H9 (cell line): ENCODE measurements at regions not wholly inside any gene's neighbourhood (a gene's known extent, or its start where the extent isn't known, plus 50 kb on each side); places are given as distances from the start of the nearest gene placed in this dataset.

ENCODE experiments used
- DNase-seq: peaks from one replicate; pipeline ENCODE4 v3.0.0-alpha.2; 2017
- H2AFZ ChIP-seq: one replicate; pipeline ENCODE4 v1.6.1; 2013; ENCODE audit warnings: mild to moderate bottlenecking, low read length, control low read depth, moderate library complexity
- H2AK5ac ChIP-seq: 2 replicates; pipeline ENCODE4 v1.6.1; 2013; ENCODE audit warnings: low read length, control low read depth, mixed read lengths; ENCODE audit not compliant: insufficient read length
- H2BK120ac ChIP-seq: one replicate; pipeline ENCODE4 v1.6.1; 2013; ENCODE audit warnings: low read depth, mild to moderate bottlenecking, low read length, control low read depth, inconsistent platforms; ENCODE audit not compliant: poor library complexity, severe bottlenecking
- H2BK12ac ChIP-seq: 2 replicates; pipeline ENCODE4 v1.6.1; 2013; ENCODE audit warnings: low read length, control low read depth, mixed read lengths, low read depth; ENCODE audit not compliant: insufficient read length
- H2BK15ac ChIP-seq: 2 replicates; pipeline ENCODE4 v1.6.1; 2013; ENCODE audit warnings: low read depth, low read length, control low read depth
- H2BK20ac ChIP-seq: one replicate; pipeline ENCODE4 v1.6.1; 2013; ENCODE audit warnings: low read depth, mild to moderate bottlenecking, low read length, control low read depth, inconsistent platforms; ENCODE audit not compliant: poor library complexity, severe bottlenecking
- H2BK5ac ChIP-seq: 2 replicates; pipeline ENCODE4 v1.6.1; 2013; ENCODE audit warnings: low read length, control low read depth, mixed read lengths; ENCODE audit not compliant: insufficient read length
- H3K14ac ChIP-seq: 2 replicates; pipeline ENCODE4 v1.6.1; 2013; ENCODE audit warnings: low read length, control low read depth; ENCODE audit not compliant: insufficient read depth
- H3K18ac ChIP-seq: 2 replicates; pipeline ENCODE4 v1.6.1; 2013; ENCODE audit warnings: low read depth, mild to moderate bottlenecking, mixed read lengths, low read length, control low read depth; ENCODE audit not compliant: insufficient read length
- H3K23ac ChIP-seq: 2 replicates; pipeline ENCODE4 v1.6.1; 2013; ENCODE audit warnings: low read length, control low read depth, mixed read lengths, low read depth; ENCODE audit not compliant: insufficient read length
- H3K23me2 ChIP-seq: 2 replicates; pipeline ENCODE4 v1.6.1; 2013; ENCODE audit warnings: low read depth, mild to moderate bottlenecking, mixed read lengths, low read length, control low read depth; ENCODE audit not compliant: insufficient read length, poor library complexity, severe bottlenecking
- H3K27ac ChIP-seq: 2 replicates; pipeline ENCODE4 v1.5.1; 2013; ENCODE audit warnings: low read length, control low read depth, mixed read lengths, low read depth; ENCODE audit not compliant: insufficient read length
- H3K27me3 ChIP-seq: 2 replicates; pipeline ENCODE4 v1.6.1; 2013; ENCODE audit warnings: low read length, control low read depth, inconsistent platforms; ENCODE audit not compliant: insufficient read depth
- H3K4ac ChIP-seq: 2 replicates; pipeline ENCODE4 v1.6.1; 2013; ENCODE audit warnings: low read depth, mild to moderate bottlenecking, control low read depth, inconsistent platforms, low read length, moderate library complexity
- H3K4me1 ChIP-seq: 2 replicates; pipeline ENCODE4 v1.6.1; 2013; ENCODE audit warnings: low read length, control low read depth, inconsistent platforms; ENCODE audit not compliant: insufficient read depth
- H3K4me2 ChIP-seq: 2 replicates; pipeline ENCODE4 v1.6.1; 2013; ENCODE audit warnings: low read length, control low read depth, mixed read lengths; ENCODE audit not compliant: insufficient read length, insufficient read depth
- H3K56ac ChIP-seq: 2 replicates; pipeline ENCODE4 v1.6.1; 2013; ENCODE audit warnings: low read depth, mild to moderate bottlenecking, mixed read lengths, low read length, control low read depth; ENCODE audit not compliant: insufficient read length
- H3K79me1 ChIP-seq: 2 replicates; pipeline ENCODE4 v1.6.1; 2013; ENCODE audit warnings: low read depth, mild to moderate bottlenecking, moderate library complexity, low read length, control low read depth, inconsistent platforms; ENCODE audit not compliant: insufficient read depth, poor library complexity, severe bottlenecking
- H3K79me2 ChIP-seq: 2 replicates; pipeline ENCODE4 v1.6.1; 2013; ENCODE audit warnings: low read length, control low read depth, inconsistent platforms; ENCODE audit not compliant: insufficient read depth
- H3K9ac ChIP-seq: 2 replicates; pipeline ENCODE4 v1.6.1; 2013; ENCODE audit warnings: low read length, control low read depth, mixed read lengths; ENCODE audit not compliant: insufficient read length; ENCODE audit errors: extremely low read depth
- H3K9me3 ChIP-seq: one replicate; pipeline ENCODE4 v1.6.1; 2013; ENCODE audit warnings: low read depth, low read length, inconsistent platforms; ENCODE audit not compliant: control insufficient read depth
- H3T11ph ChIP-seq: one replicate; pipeline ENCODE4 v1.6.1; 2013; ENCODE audit warnings: mild to moderate bottlenecking, low read length, control low read depth, inconsistent platforms
- H4K20me1 ChIP-seq: one replicate; pipeline ENCODE4 v1.6.1; 2013; ENCODE audit not compliant: control insufficient read depth, insufficient read length, insufficient read depth
- H4K5ac ChIP-seq: 2 replicates; pipeline ENCODE4 v1.6.1; 2013; ENCODE audit warnings: low read depth, mild to moderate bottlenecking, mixed read lengths, low read length, control low read depth; ENCODE audit not compliant: insufficient read length
- H4K8ac ChIP-seq: replicated peaks from 2 replicates; pipeline ENCODE4 v1.6.1; 2013; ENCODE audit warnings: low read length, control low read depth, mixed read lengths, low read depth; ENCODE audit not compliant: insufficient read length
- H4K91ac ChIP-seq: 2 replicates; pipeline ENCODE4 v1.6.1; 2013; ENCODE audit warnings: low read depth, mild to moderate bottlenecking, moderate library complexity, mixed read lengths, low read length, control low read depth; ENCODE audit not compliant: insufficient read length
- H3K27ac Mint-ChIP-seq, 3 experiments: 2 replicates in 2 of 3; 3 replicates in 1 of 3; pipeline ENCODE4 v1.8.0; 2020 to 2021; ENCODE audit warnings: mixed read lengths in 3 of 3, mild to moderate bottlenecking in 1 of 3, moderate library complexity in 1 of 3
- H3K27me3 Mint-ChIP-seq: 2 replicates; pipeline ENCODE4 v1.8.0; 2021; ENCODE audit warnings: low read depth, mild to moderate bottlenecking, moderate library complexity, mixed read lengths
- H3K36me3 Mint-ChIP-seq, 3 experiments: 2 replicates in 2 of 3; 3 replicates in 1 of 3; pipeline ENCODE4 v1.8.0; 2020 to 2021; ENCODE audit warnings: low read depth in 3 of 3, mixed read lengths in 3 of 3; ENCODE audit not compliant: insufficient read depth in 1 of 3
- H3K4me1 Mint-ChIP-seq, 2 experiments: 2 replicates each; pipeline ENCODE4 v1.8.0; 2020; ENCODE audit warnings: mixed read lengths in 2 of 2
- H3K4me3 Mint-ChIP-seq, 2 experiments: 2 replicates in 1 of 2; 3 replicates in 1 of 2; pipeline ENCODE4 v1.8.0; 2020 to 2021; ENCODE audit warnings: mild to moderate bottlenecking in 2 of 2, mixed read lengths in 2 of 2, moderate library complexity in 1 of 2
- H3K9me3 Mint-ChIP-seq, 2 experiments: 2 replicates in 1 of 2; 3 replicates in 1 of 2; pipeline ENCODE4 v1.8.0; 2020; ENCODE audit warnings: mild to moderate bottlenecking in 2 of 2, mixed read lengths in 2 of 2, moderate library complexity in 1 of 2
- CTCF ChIP-seq: fragments of 200-600 bp; sonication (generic); conservative IDR thresholded peaks from 3 replicates; pipeline ENCODE4 v1.8.0; 2021; ENCODE audit warnings: antibody characterized with exemption, mild to moderate bottlenecking
- WGBS: extraction: QIAGEN DNeasy Blood & Tissue Kit; methylation state at CpG from one replicate; pipeline ENCODE4 v1.1.7; 2013; ENCODE audit warnings: missing lambda C conversion rate, low lambda C conversion rate, mixed read lengths; ENCODE audit not compliant: insufficient read length; ENCODE audit errors: extremely low coverage; 5-methylcytosine and 5-hydroxymethylcytosine counted together

DNA sequence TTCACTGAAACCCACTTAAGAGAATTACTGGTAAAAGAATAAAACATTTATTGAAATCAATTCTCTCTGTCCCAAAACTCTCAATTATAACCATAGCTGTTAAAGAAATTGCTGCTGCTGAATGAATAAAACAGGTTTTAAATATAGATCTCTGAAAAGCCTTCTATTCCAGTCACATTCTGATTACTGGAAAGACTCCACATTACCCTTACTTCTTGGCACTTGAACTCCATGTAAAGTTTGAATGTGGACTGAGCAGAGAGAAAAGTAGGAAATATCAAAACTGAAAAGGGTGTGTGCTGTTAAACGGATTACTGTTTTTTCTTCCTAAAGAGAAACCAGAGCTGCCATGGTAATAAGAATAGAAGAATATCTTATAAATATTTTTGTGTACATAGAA, 655.3 kb upstream of the SETBP1 start:
- H3K4me1 ChIP-seq = no peaks in the 10 kb centered on the region
- no peak for TF ChIP-seq CTCF
- no CpG with 5 or more reads among the region's 1 CpG for WGBS
- no peak overlapping the region for H3T11ph ChIP-seq
- Mint-ChIP-seq H3K9me3 (peaks cover 26 to 28% of the 10 kb centered on the region in 2 experiments), H3K4me3 (no peak overlapping the region), H3K36me3 (peaks cover 12 to 41% (median 26%) of the 10 kb centered on the region in 3 experiments), H3K27ac (no peak overlapping the region), H3K27me3 (no peaks in the 10 kb centered on the region), H3K4me1 (peaks cover 3% of the 10 kb centered on the region in 2 experiments; a peak in 3 of 4 replicates)
- no peak overlapping the region for H2BK12ac ChIP-seq
- no peak overlapping the region for H2AK5ac ChIP-seq
- H3K23ac ChIP-seq = no peak overlapping the region
- H3K56ac ChIP-seq = no peak overlapping the region
- H3K9me3 ChIP-seq = peaks cover 10% of the 10 kb centered on the region
- H3K27ac ChIP-seq = no peak overlapping the region
- H4K5ac ChIP-seq = no peak overlapping the region
- no peaks in the 10 kb centered on the region for H3K79me2 ChIP-seq
- H3K9ac ChIP-seq = no peak overlapping the region
- H2BK5ac ChIP-seq = no peak overlapping the region
- DNase-seq = no peak
- no peak overlapping the region for H4K91ac ChIP-seq
- H3K27me3 ChIP-seq = no peaks in the 10 kb centered on the region
- no peak overlapping the region for H3K4ac ChIP-seq
- H3K79me1 ChIP-seq = no peaks in the 10 kb centered on the region
- no peak overlapping the region for H2BK20ac ChIP-seq
- H4K8ac ChIP-seq = no peak overlapping the region
- H2BK15ac ChIP-seq = no peak overlapping the region
- no peak overlapping the region for H3K18ac ChIP-seq
- H2AFZ ChIP-seq = no peak overlapping the region
- no peak overlapping the region for H2BK120ac ChIP-seq
- H4K20me1 ChIP-seq = no peaks in the 10 kb centered on the region
- H3K4me2 ChIP-seq = no peak overlapping the region
- no peak overlapping the region for H3K14ac ChIP-seq
- no peaks in the 10 kb centered on the region for H3K23me2 ChIP-seq
